Thyroid gland (tissue), 4 donors: ENCODE measurements at regions not wholly inside any gene's neighbourhood (a gene's known extent, or its start where the extent isn't known, plus 50 kb on each side); places are given as distances from the start of the nearest gene placed in this dataset.

Experiments
- POLR2A ChIP-seq, 2 donors: fragments of 450-650 bp; IDR thresholded peaks; one replicate each; pipeline ENCODE4 v1.6.1; 2017; ENCODE audit warnings: antibody characterized with exemption in 2 of 2, mild to moderate bottlenecking in 2 of 2, moderate library complexity in 1 of 2
- TF ChIP-seq, protein P1 (sequence below), 6 experiments: fragments of 200-600 bp in 3 of 6; fragments of 450-650 bp in 3 of 6; sonication (generic) in 3 of 6; IDR thresholded peaks; one replicate each; pipeline ENCODE4 v1.5.1; 2016 to 2019; ENCODE audit warnings: antibody characterized with exemption in 6 of 6, mild to moderate bottlenecking in 2 of 6, inconsistent platforms in 1 of 6, moderate library complexity in 1 of 6

DNA sequence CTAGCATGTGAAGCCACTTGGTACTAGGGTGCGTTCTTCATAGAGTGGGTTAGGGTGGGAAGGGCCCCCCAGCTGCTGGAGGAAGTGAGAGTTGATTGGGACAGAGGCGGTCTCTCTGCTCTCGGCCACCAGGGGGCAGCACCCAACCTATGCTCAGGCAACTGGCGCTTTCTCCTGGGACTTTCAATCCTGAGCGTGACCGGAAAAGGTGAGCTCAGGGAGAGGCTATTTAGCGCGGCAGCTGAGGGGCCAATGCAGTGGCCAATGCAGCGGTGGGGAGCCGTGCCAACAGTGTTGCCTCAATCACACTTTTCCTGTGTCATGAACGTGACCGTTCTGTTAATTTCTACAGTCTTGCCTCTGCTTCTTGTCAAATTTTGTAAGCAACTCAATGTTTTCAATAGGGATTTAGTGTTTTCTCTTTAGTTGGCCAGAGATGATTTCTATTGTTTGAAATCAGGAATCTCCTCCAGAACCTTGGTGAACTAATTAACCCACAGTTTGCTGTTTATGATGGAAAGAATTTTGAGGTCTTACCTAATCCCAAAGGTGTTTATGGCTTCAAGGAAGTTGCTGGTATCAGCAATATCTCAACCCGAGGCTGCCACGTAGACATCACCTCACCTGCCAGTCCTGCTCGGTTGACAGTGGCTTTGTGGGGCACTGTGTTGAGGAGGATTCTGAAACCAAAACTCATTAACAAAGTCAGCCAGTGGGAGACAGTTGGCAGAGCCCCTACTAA is 67.9 kb upstream of the PDZD8 start:
- TF ChIP-seq, protein P1, sequence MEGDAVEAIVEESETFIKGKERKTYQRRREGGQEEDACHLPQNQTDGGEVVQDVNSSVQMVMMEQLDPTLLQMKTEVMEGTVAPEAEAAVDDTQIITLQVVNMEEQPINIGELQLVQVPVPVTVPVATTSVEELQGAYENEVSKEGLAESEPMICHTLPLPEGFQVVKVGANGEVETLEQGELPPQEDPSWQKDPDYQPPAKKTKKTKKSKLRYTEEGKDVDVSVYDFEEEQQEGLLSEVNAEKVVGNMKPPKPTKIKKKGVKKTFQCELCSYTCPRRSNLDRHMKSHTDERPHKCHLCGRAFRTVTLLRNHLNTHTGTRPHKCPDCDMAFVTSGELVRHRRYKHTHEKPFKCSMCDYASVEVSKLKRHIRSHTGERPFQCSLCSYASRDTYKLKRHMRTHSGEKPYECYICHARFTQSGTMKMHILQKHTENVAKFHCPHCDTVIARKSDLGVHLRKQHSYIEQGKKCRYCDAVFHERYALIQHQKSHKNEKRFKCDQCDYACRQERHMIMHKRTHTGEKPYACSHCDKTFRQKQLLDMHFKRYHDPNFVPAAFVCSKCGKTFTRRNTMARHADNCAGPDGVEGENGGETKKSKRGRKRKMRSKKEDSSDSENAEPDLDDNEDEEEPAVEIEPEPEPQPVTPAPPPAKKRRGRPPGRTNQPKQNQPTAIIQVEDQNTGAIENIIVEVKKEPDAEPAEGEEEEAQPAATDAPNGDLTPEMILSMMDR (IDR thresholded peaks at IDR 0.05): peak; percentile 47 to 93 (median 62)
- no peak for TF ChIP-seq POLR2A (IDR thresholded peaks at IDR 0.05)
